EL (cell line): ENCODE measurements at regions not wholly inside any gene's neighbourhood (a gene's known extent, or its start where the extent isn't known, plus 50 kb on each side); places are given as distances from the start of the nearest gene placed in this dataset.
"Not testable (repeated sequence)": the region's sequence is repeated elsewhere in the genome, so short reads cannot be mapped to it uniquely, and the experiment has no call there.

Source experiments
- DNase-seq: peaks from one replicate; pipeline ENCODE4 v3.0.0-alpha.2; 2016

- DNase-seq: no peak
Measured at GRCh38 chr2:52072949-52073348, 1041.0 kb upstream of the NRXN1 start.

GRCh38 chr2:52070665-52071064 is 1038.7 kb upstream of the NRXN1 start:
- DNase-seq: no peak

DNA sequence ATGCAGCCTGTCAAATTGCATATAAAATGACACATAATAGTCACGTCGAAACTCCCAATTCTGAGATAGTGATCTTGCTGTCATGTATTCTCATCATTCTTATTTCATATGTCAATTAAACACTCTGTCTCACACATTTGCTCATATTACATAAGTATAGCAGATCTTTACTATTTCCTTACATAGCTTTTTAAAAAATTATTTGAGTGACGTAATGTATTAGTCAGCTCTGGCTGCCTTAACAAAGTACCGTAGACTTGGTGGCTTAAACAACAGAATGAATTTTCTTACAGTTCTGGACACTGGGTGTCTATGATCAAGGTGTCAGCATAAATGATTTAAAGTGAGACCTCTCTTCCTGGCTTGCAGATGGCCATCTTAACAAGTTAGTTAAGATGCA is 1032.3 kb upstream of the NRXN1 start:
- DNase-seq: no peak

GRCh38 chr2:52054824-52055223 is 1022.9 kb upstream of the NRXN1 start:
- DNase-seq: no peak

GRCh38 chr2:52036853-52037252 is 1004.9 kb upstream of the NRXN1 start:
- DNase-seq: no peak

DNA sequence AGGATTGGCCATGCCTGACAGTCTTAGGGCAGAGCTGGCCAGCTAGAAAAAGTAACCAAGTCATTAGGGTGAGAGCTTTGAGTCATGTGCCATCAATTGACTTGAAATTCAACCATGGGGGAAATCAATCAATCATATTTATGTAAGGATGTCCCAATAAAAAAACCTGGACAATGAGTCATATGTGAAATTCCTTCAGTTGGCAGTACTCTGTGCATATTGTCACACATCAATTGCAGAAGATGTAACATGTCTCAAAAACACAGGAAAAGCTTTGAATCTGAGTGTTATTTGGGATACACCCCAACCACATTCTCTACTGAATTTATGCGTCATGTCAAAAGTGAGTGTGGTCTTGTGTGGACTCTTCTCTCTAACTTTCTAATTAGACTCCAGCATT is 1004.1 kb upstream of the NRXN1 start:
- DNase-seq: no peak

DNA sequence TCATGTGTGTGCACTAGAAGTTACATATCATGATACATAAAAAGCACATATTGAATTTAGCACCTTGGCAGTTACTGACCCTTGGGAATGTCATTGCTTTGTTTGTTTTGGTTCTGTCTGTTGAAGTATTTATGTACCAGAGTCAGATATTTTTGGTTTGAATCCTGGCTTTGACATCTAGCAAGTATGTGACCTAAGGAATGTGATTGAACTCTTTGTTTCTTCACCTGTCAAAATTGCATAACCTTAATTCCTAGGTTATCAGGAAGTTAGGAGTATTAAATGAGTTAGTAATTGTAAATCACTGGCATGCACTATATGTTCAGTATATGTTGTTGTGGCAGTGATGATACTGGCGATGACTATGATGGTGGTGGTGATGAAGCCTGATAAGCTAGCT is 1003.5 kb upstream of the NRXN1 start:
- DNase-seq: no peak

DNA sequence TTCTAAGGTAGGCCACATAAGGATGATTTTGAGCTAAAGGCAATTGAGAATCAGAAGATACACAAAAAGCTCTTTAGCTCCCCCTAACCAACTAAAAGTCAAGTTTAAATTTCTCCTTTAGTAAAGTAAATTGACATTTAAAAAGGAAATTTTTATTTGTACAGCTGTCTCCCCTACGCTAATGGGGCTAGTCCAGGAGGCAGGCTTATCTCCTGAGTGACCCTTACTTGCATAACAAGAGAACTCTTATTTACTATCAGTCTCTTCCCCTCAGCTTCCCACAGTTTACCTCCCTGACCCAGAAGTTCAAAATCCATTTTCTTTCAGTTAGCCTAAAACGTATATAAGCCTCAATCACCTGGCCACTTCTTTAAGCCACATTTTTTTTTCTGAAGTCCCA is 1002.8 kb upstream of the NRXN1 start:
- DNase-seq: no peak

GRCh38 chr2:52022006-52022405 is 990.1 kb upstream of the NRXN1 start:
- DNase-seq: no peak

- no peak for DNase-seq
Measured at GRCh38 chr2:52017646-52018235, 985.8 kb upstream of the NRXN1 start.

DNA sequence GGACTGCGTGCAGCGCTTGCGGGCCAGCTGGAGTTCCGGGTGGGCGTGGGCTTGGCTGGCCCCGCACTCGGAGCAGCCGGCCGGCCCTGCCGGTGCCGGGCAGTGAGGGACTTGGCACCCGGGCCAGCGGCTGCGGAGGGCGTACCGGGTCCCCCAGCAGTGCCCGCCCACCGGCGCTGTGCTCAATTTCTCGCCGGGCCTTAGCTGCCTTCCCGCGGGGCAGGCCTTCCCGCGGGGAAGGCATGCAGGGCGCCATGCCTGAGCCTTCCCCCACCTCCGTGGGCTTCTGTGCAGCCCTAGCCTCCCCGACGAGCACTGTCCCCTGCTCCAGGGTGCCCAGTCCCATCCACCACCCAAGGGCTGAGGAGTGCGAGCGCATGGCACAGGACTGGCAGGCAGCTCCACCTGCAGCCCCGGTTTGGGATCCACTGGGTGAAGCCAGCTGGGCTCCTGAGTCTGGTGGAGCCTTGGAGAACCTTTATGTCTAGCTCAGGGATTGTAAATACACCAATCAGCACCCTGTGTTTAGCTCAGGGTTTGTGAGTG is 975.0 kb upstream of the NRXN1 start:
- not testable (repeated sequence) for DNase-seq

DNA sequence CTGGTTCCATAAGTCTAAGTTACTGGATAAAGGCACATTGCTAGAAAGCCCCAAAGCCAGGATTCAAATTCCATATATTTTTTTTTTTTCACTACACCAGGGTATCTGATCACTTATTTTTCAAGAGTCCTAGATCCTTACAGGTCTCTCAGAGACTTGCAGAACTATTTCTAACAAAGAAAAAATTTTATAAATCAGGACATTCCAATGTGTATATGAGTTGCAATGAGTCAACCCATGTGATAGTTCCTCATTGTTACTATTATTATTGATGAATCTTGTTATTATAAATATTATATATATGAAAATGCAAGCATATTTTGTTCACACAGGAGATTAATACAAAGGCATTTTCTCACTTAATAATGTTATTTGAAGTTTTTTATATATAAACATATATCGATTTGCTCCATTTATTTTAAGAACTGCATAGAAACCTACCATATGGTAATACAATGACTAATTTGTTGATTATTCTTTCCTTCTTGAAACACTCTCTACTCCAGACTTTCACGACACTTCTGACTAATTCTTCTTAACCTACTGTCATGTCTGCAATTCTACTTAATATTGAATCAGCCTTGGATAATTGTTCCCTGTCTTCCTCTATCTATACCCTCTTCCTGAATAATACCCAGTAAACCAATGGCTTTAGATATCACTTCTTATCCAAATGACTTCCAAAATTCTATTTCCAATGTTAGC is 968.4 kb upstream of the NRXN1 start:
- DNase-seq: no peak

- DNase-seq: no peak
Measured at GRCh38 chr2:51998890-51999289, 967.0 kb upstream of the NRXN1 start.

- no peak for DNase-seq
Measured at GRCh38 chr2:51997571-51997970, 965.6 kb upstream of the NRXN1 start.

DNA sequence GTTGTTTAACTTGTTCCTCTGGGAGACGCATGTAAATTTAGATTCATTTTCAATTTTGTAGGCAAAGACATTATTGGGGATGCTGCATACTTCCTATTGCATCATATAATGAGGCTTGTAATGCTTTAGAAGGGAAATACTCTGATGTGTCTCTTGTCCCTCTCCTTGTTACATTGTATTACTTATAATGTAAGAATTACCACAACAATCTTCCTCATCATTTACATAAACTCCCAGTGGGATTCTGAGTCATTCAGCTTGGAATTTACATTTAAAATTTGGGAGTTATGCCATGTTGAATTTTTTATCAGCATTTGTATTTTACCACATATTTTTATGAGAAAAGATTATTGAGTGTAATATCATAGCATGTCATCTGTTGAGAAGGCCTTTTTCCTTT is 963.4 kb upstream of the NRXN1 start:
- DNase-seq: peak; percentile 13

GRCh38 chr2:51994123-51994763 is 962.3 kb upstream of the NRXN1 start:
- DNase-seq: no peak

- no peak for DNase-seq
Measured at GRCh38 chr2:51990684-51991083, 958.8 kb upstream of the NRXN1 start.

- DNase-seq: no peak
Measured at GRCh38 chr2:51986101-51986500, 954.2 kb upstream of the NRXN1 start.

DNA sequence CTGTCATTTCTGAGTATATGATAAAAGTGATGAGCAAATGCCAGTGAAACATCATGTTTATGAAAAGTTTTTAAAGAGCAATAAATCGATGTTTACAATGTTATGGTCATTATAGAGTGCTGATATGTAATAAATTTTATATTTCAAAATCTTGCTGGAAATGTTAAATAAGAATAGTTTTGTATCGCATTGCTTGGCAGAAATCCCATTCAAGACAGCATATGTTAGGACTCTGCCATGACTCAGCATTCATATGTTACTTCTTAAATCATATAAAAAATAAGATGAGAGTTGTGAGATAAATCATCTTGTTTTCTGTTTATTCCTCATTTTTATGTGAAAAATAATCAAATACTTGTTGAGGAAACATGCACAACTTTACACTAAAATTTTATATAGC is 949.9 kb upstream of the NRXN1 start:
- no peak for DNase-seq

GRCh38 chr2:51976623-51977022 is 944.7 kb upstream of the NRXN1 start:
- no peak for DNase-seq

DNA sequence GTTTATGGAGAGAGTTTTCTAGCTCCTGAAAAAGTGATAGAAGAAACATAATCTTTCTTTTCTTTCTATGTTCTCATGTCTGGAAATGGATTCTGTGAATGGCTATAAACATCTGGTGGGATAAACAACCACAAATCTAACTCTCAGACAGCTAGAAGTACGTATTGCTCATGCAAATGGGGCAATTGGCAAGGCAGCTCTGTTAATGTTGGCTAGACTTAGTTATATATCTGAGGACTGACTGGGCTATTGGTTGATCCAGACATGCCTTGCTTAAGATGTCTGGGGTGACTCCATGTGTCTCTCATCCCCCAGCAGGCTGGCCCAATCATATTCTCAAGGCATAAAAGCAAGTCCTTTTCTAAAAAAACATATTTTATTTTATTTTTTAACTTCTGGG is 939.2 kb upstream of the NRXN1 start:
- no peak for DNase-seq

DNA sequence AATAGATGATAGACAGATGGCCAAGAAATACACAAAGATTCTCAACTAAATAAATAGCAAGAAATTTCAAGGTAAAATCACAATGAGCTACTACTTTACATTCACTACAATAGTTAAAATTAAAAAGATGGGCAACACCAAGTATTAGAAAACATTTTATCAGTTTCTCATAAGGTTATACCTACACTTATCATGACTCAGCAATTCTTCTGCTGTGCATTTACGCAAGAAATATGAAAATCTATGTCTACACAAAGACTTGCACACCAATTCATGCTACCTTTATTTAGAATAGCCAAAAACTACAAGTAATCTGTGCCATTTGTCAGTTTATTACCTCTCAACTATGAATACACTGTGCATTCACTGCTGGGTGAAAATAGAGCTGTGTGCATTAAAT is 937.4 kb upstream of the NRXN1 start:
- no peak for DNase-seq

DNA sequence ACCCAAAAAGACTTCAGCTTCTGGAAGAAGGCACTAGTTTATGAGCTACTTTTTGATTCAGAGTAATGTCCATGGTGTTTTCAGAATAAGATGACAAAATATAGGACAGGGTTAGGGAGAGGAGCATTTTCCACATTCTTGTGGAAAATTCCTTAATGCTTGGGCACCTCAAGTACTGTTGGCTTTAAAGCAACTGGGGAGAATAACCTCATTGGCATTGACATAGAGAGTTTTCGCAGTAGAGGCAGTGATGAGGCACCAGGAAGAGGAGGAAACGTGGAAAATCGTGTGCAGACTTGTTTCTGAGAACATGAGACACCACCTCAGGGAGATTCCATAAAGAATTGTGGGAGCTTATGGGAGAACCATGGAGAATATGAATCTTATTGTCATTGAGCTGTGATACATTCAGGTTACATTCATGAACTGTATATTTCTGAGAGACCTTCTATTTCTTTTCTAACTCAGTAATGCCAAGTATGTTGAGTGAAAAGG is 929.0 kb upstream of the NRXN1 start:
- peak; percentile 0 for DNase-seq

DNA sequence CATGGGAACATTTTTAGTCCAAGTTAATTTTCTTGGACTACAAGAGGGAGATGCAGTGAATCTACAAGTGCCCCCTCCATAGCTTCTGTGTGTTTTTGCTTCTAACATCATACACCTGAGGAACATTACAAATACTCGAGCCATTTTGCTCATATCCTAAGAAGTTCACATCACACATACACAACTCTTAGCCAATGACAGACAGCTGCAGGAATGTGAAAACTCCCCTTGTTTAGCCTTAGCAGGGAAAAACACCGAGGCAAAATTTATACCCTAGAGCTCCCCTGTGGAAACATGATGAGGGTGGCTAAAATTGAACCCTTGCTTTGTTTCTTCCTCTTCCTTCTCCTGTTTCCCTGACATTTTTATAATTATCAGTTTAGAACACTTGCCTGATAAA is 928.3 kb upstream of the NRXN1 start:
- DNase-seq: no peak
